ENCODE measurements at regions not wholly inside any gene's neighbourhood (a gene's known extent, or its start where the extent isn't known, plus 50 kb on each side); places are given as distances from the start of the nearest gene placed in this dataset.

- Histone ChIP-seq H3K4me3 (ENCODE audit: low read depth, low read length, poor library complexity, severe bottlenecking) (no peak overlapping the region), H3K36me3 (ENCODE audit: insufficient read depth, low read length) (no peaks in the 10 kb centered on the region), H3K9me3 (ENCODE audit: low read length) (no peaks in the 10 kb centered on the region), H4K20me1 (ENCODE audit: insufficient read depth, low read length) (no peaks in the 10 kb centered on the region), H2AFZ (ENCODE audit: low read length) (no peak overlapping the region), H3K4me2 (ENCODE audit: low read length) (no peak overlapping the region), H3K27ac (ENCODE audit: low read depth, low read length, poor library complexity, severe bottlenecking) (no peak overlapping the region), H3K9me2 (ENCODE audit: insufficient read depth, low read length) (no peaks in the 10 kb centered on the region), H3K79me2 (ENCODE audit: insufficient read depth, low read depth, low read length) (no peaks in the 10 kb centered on the region), H3K4me1 (ENCODE audit: insufficient read depth, low read length, poor library complexity, severe bottlenecking) (no peaks in the 10 kb centered on the region)
- intact Hi-C loops (cut with micrococcal nuclease; ENCODE audit: unreplicated experiment), result no loop called here
- CTCF ChIA-PET (ENCODE audit: unreplicated experiment), result interaction anchor here (0.6 kb wide), 1 partner anchor 321 kb away, joined by 3 read pairs; no protein-coding TSS in a partner anchor
- TF ChIP-seq EZH2phosphoT487 (IDR thresholded peaks at IDR 0.05; ENCODE audit: borderline replicate concordance, low read depth, low read length), result no peak
- TF ChIP-seq CTCF (conservative IDR thresholded peaks at IDR 0.05; ENCODE audit: low read length), result no peak
- DNase-seq (ENCODE audit: low spot score), result no peak
- POLR2A ChIA-PET, result no interaction called here
- no TSS peak for BruUV-seq (replicated peaks)
Measured at GRCh38 chr5:176737746-176738636, 72.4 kb upstream of the UNC5A start.

- Histone ChIP-seq H3K4me2 (ENCODE audit: low read length) (no peak overlapping the region), H2AFZ (ENCODE audit: low read length) (no peak overlapping the region), H3K4me3 (ENCODE audit: low read depth, low read length, poor library complexity, severe bottlenecking) (no peak overlapping the region), H3K79me2 (ENCODE audit: insufficient read depth, low read depth, low read length) (no peaks in the 10 kb centered on the region), H3K36me3 (ENCODE audit: insufficient read depth, low read length) (no peaks in the 10 kb centered on the region), H3K4me1 (ENCODE audit: insufficient read depth, low read length, poor library complexity, severe bottlenecking) (no peaks in the 10 kb centered on the region), H4K20me1 (ENCODE audit: insufficient read depth, low read length) (no peaks in the 10 kb centered on the region), H3K9me3 (ENCODE audit: low read length) (no peaks in the 10 kb centered on the region), H3K27ac (ENCODE audit: low read depth, low read length, poor library complexity, severe bottlenecking) (no peak overlapping the region), H3K9me2 (ENCODE audit: insufficient read depth, low read length) (no peaks in the 10 kb centered on the region)
- BruUV-seq (replicated peaks), result no TSS peak
- ChIA-PET POLR2A (no interaction called here), CTCF (ENCODE audit: unreplicated experiment) (no interaction called here)
- DNase-seq (ENCODE audit: low spot score), result no peak
- intact Hi-C loops (cut with micrococcal nuclease; ENCODE audit: unreplicated experiment), result no loop called here
- TF ChIP-seq CTCF (conservative IDR thresholded peaks at IDR 0.05; ENCODE audit: low read length), result no peak
- TF ChIP-seq EZH2phosphoT487 (IDR thresholded peaks at IDR 0.05; ENCODE audit: borderline replicate concordance, low read depth, low read length), result no peak
Measured at GRCh38 chr5:176738637-176739250, 71.6 kb upstream of the UNC5A start.
